Activated CD8-positive, alpha-beta T cell treated with anti-CD3 and anti-CD28 coated beads for 36 hours (primary cell): ENCODE measurements at regions not wholly inside any gene's neighbourhood (a gene's known extent, or its start where the extent isn't known, plus 50 kb on each side); places are given as distances from the start of the nearest gene placed in this dataset.

Source experiments
- ATAC-seq: fragments of 200-7000 bp; cut with Tn5 transposase; one replicate; pipeline ENCODE4 v1.10.0; 2021; ENCODE audit warnings: mild to moderate bottlenecking, moderate library complexity
- CTCF ChIA-PET: fragments of 350-600 bp; sonication (Branson Sonifier 250); formaldehyde crosslinking; loops from one replicate; lab custom pipeline; 2021; ENCODE audit warnings: antibody characterized with exemption; lab: Charles Lee
- POLR2A ChIA-PET: fragments of 350-600 bp; sonication (Branson Sonifier 250); formaldehyde crosslinking; loops from one replicate; lab custom pipeline; 2021; ENCODE audit warnings: antibody characterized with exemption; lab: Charles Lee
- DNase-seq: peaks from one replicate; pipeline ENCODE4 v3.0.0-alpha.2; 2020
- H3K27ac Mint-ChIP-seq: one replicate; pipeline ENCODE4 v1.8.0; 2021; ENCODE audit warnings: mild to moderate bottlenecking, mixed read lengths
- H3K27me3 Mint-ChIP-seq: one replicate; pipeline ENCODE4 v1.8.0; 2021; ENCODE audit warnings: mixed read lengths
- H3K36me3 Mint-ChIP-seq: one replicate; pipeline ENCODE4 v1.8.0; 2021; ENCODE audit warnings: low read depth, mixed read lengths
- H3K4me1 Mint-ChIP-seq: one replicate; pipeline ENCODE4 v1.8.0; 2021; ENCODE audit warnings: low read depth, mixed read lengths
- H3K4me3 Mint-ChIP-seq: one replicate; pipeline ENCODE4 v1.8.0; 2021; ENCODE audit warnings: mild to moderate bottlenecking, moderate library complexity, mixed read lengths
- H3K9me3 Mint-ChIP-seq: one replicate; pipeline ENCODE4 v1.8.0; 2021; ENCODE audit warnings: mixed read lengths
- CTCF ChIP-seq: fragments of 200-600 bp; IDR thresholded peaks from one replicate; pipeline ENCODE4 v1.8.0; 2022; ENCODE audit warnings: antibody characterized with exemption, mild to moderate bottlenecking
- intact Hi-C: fragments of 100-400 bp; cut with micrococcal nuclease; formaldehyde crosslinking; loops from one replicate; pipeline ENCODE4 v1.10.0; 2022

GRCh38 chr6:98239057-98239456 is 595.3 kb upstream of the POU3F2 start:
- CTCF ChIA-PET: no interaction called here
- no peak for TF ChIP-seq CTCF
- no peaks in the 10 kb centered on the region for H3K4me1 Mint-ChIP-seq

GRCh38 chr6:98241630-98242029 is 592.7 kb upstream of the POU3F2 start:
- Mint-ChIP-seq H3K9me3 (no peaks in the 10 kb centered on the region), H3K27me3 (no peaks in the 10 kb centered on the region), H3K27ac (no peak overlapping the region), H3K36me3 (no peaks in the 10 kb centered on the region), H3K4me1 (no peaks in the 10 kb centered on the region), H3K4me3 (no peak overlapping the region)
- intact Hi-C loops: no loop called here
- ChIA-PET POLR2A (no interaction called here), CTCF (no interaction called here)
- no peak for TF ChIP-seq CTCF
- DNase-seq: no peak
- no peak for ATAC-seq

More at GRCh38 chr6:98239057-98239456, 595.3 kb upstream of the POU3F2 start:
- Mint-ChIP-seq H3K27ac (no peak overlapping the region), H3K4me3 (no peak overlapping the region), H3K36me3 (no peaks in the 10 kb centered on the region), H3K27me3 (no peaks in the 10 kb centered on the region), H3K9me3 (peaks cover 3% of the 10 kb centered on the region)
- DNase-seq (no peak), ATAC-seq (no peak)
- intact Hi-C loops: no loop called here
- POLR2A ChIA-PET: no interaction called here

GRCh38 chr6:98254624-98255023 is 579.8 kb upstream of the POU3F2 start:
- no peak for ATAC-seq
- POLR2A ChIA-PET: no interaction called here
- H3K4me3 Mint-ChIP-seq: no peak overlapping the region
- no peaks in the 10 kb centered on the region for H3K27me3 Mint-ChIP-seq
- CTCF ChIA-PET: no interaction called here
- H3K27ac Mint-ChIP-seq: no peak overlapping the region
- intact Hi-C loops: no loop called here
- no peaks in the 10 kb centered on the region for H3K9me3 Mint-ChIP-seq
- TF ChIP-seq CTCF: no peak
- H3K36me3 Mint-ChIP-seq: no peaks in the 10 kb centered on the region
- no peaks in the 10 kb centered on the region for H3K4me1 Mint-ChIP-seq
- no peak for DNase-seq

- Mint-ChIP-seq H3K4me3 (no peak overlapping the region), H3K4me1 (no peaks in the 10 kb centered on the region), H3K9me3 (peaks cover 3% of the 10 kb centered on the region), H3K27me3 (no peaks in the 10 kb centered on the region), H3K36me3 (no peaks in the 10 kb centered on the region), H3K27ac (no peak overlapping the region)
- ATAC-seq (no peak), DNase-seq (no peak)
- ChIA-PET POLR2A (no interaction called here), CTCF (no interaction called here)
- no peak for TF ChIP-seq CTCF
- intact Hi-C loops: no loop called here
Observed at GRCh38 chr6:98260382-98260781, 574.0 kb upstream of the POU3F2 start.

- ATAC-seq: no peak
- Mint-ChIP-seq H3K4me3 (no peak overlapping the region), H3K36me3 (no peaks in the 10 kb centered on the region), H3K27me3 (no peaks in the 10 kb centered on the region), H3K27ac (no peak overlapping the region), H3K4me1 (no peaks in the 10 kb centered on the region), H3K9me3 (no peaks in the 10 kb centered on the region)
- POLR2A ChIA-PET: no interaction called here
- TF ChIP-seq CTCF: no peak
- CTCF ChIA-PET: no interaction called here
- DNase-seq: no peak
- intact Hi-C loops: no loop called here
Observed at GRCh38 chr6:98272060-98272459, 562.3 kb upstream of the POU3F2 start.
